ENCODE measurements at regions not wholly inside any gene's neighbourhood (a gene's known extent, or its start where the extent isn't known, plus 50 kb on each side); places are given as distances from the start of the nearest gene placed in this dataset.

DNA sequence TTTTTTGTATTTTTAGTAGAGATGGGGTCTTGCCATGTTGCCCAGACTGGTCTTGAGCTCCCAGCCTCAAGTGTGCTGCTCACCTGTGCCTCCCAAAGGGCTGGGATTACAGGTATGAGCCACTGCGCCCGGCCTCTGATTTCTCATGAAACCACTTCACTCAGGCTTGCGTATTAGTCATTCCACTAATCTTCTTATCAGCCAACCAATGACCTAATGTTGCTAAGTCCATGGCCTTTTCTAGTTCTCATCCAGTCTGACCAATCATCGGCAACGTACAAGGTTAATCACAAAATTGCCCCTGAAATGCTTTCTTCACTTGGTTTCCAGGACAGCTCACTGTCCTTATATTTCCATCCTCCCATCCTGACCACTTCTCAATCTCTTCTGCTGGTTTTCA is 605.3 kb upstream of the SLC10A2 start:
- Mint-ChIP-seq H3K4me1 (ENCODE audit: low read depth, unreplicated experiment) (no peaks in the 10 kb centered on the region), H3K27ac (ENCODE audit: unreplicated experiment) (no peak overlapping the region), H3K36me3 (ENCODE audit: unreplicated experiment) (no peaks in the 10 kb centered on the region), H3K9me3 (ENCODE audit: unreplicated experiment) (no peaks in the 10 kb centered on the region), H3K4me3 (ENCODE audit: unreplicated experiment) (no peak overlapping the region), H3K27me3 (ENCODE audit: unreplicated experiment) (peaks cover 2% of the 10 kb centered on the region)
- TF ChIP-seq CTCF (IDR thresholded peaks at IDR 0.05; ENCODE audit: partially characterized antibody, unreplicated experiment), result no peak
- DNase-seq, result no peak

DNA sequence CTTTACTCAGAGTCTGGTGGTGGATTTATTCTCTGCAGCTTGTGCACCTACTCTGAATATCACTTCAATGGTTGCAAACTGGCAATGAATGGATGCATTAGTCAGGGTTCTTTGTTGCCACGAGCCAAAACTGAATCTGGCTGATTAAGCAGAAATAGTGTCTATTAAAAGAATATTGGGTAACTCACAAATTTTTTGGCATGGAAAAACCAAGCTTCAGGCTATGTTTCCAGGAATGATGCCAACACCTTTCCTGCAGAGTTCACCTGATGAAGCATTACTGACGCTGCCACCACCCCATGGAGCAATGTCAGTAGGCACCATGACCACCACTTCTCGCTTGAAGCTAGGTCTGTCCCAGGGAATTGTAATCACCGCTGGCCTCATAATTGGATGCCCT is 597.8 kb upstream of the SLC10A2 start:
- no peak for DNase-seq

GRCh38 chr13:103656311-103656710 is 590.1 kb upstream of the SLC10A2 start:
- Mint-ChIP-seq H3K36me3 (ENCODE audit: unreplicated experiment) (no peaks in the 10 kb centered on the region), H3K4me1 (ENCODE audit: low read depth, unreplicated experiment) (no peaks in the 10 kb centered on the region), H3K27ac (ENCODE audit: unreplicated experiment) (no peak overlapping the region), H3K4me3 (ENCODE audit: unreplicated experiment) (no peak overlapping the region), H3K27me3 (ENCODE audit: unreplicated experiment) (no peaks in the 10 kb centered on the region), H3K9me3 (ENCODE audit: unreplicated experiment) (no peaks in the 10 kb centered on the region)
- TF ChIP-seq CTCF (IDR thresholded peaks at IDR 0.05; ENCODE audit: partially characterized antibody, unreplicated experiment), result no peak
- DNase-seq, result no peak

More for the DNA sequence above, 597.8 kb upstream of the SLC10A2 start:
- Mint-ChIP-seq H3K27me3 (ENCODE audit: unreplicated experiment) (peaks cover 6% of the 10 kb centered on the region), H3K36me3 (ENCODE audit: unreplicated experiment) (no peaks in the 10 kb centered on the region), H3K4me3 (ENCODE audit: unreplicated experiment) (no peak overlapping the region), H3K27ac (ENCODE audit: unreplicated experiment) (no peak overlapping the region), H3K4me1 (ENCODE audit: low read depth, unreplicated experiment) (no peaks in the 10 kb centered on the region), H3K9me3 (ENCODE audit: unreplicated experiment) (no peaks in the 10 kb centered on the region)
- no peak for TF ChIP-seq CTCF (IDR thresholded peaks at IDR 0.05; ENCODE audit: partially characterized antibody, unreplicated experiment)

DNA sequence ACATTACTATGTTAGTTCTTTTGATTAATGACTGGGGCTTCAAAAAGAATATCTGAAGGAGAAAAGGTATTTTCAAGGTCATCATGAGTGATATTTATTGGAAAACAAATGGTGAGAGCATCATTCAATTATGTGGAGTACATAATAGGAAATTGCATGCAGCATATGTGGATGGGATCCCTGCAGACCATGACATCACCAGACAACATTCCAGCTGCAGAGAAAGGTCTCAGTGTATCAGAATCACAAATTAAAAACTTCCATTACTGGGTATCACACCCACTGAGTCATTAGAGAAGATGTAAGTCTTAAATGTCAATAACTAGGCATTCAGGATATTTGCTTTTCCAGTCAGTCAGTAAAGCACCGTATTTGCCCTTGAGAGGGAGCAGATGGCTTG is 574.4 kb upstream of the SLC10A2 start:
- Mint-ChIP-seq H3K27me3 (ENCODE audit: unreplicated experiment) (peaks cover 2% of the 10 kb centered on the region), H3K36me3 (ENCODE audit: unreplicated experiment) (no peaks in the 10 kb centered on the region), H3K4me1 (ENCODE audit: low read depth, unreplicated experiment) (peaks cover 29% of the 10 kb centered on the region), H3K4me3 (ENCODE audit: unreplicated experiment) (no peak overlapping the region), H3K9me3 (ENCODE audit: unreplicated experiment) (no peaks in the 10 kb centered on the region), H3K27ac (ENCODE audit: unreplicated experiment) (peak overlapping the region; percentile 78)
- DNase-seq, result no peak
- TF ChIP-seq CTCF (IDR thresholded peaks at IDR 0.05; ENCODE audit: partially characterized antibody, unreplicated experiment), result no peak

DNA sequence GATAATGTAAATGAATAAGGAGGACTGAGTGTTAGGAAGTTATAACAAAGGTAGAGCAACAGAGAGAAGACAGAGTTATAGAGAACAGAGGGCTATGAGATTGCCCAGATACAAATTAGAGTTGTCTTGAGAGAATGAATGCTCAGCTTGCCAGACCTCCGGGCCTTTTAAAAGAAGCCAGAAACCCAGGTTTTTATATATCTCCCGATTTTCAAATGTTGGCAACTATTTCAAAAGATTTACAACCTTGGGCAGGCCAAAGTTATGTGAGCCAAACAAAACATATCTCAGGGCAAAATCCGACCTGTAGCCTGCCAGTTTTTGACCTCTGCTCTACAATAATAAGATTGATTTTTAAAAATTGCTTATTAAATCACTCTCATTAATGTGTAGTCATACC is 573.1 kb upstream of the SLC10A2 start:
- no peaks in the 10 kb centered on the region for H3K36me3 Mint-ChIP-seq (ENCODE audit: unreplicated experiment)

More for the DNA sequence above, 573.1 kb upstream of the SLC10A2 start:
- DNase-seq, result no peak
- Mint-ChIP-seq H3K27ac (ENCODE audit: unreplicated experiment) (peak overlapping the region; percentile 78), H3K4me1 (ENCODE audit: low read depth, unreplicated experiment) (peaks cover 29% of the 10 kb centered on the region), H3K9me3 (ENCODE audit: unreplicated experiment) (no peaks in the 10 kb centered on the region), H3K4me3 (ENCODE audit: unreplicated experiment) (no peak overlapping the region), H3K27me3 (ENCODE audit: unreplicated experiment) (peaks cover 2% of the 10 kb centered on the region)
- no peak for TF ChIP-seq CTCF (IDR thresholded peaks at IDR 0.05; ENCODE audit: partially characterized antibody, unreplicated experiment)
